NCI-H524 treated with DMSO at 0.1 percent for 48 hours (cell line): ENCODE measurements at regions not wholly inside any gene's neighbourhood (a gene's known extent, or its start where the extent isn't known, plus 50 kb on each side); places are given as distances from the start of the nearest gene placed in this dataset.

Experiments used
- DNase-seq: peaks from one replicate; lab custom pipeline; 2025; lab: John Stamatoyannopoulos, UW

GRCh38 chr10:129023082-129023481 lies 444.0 kb upstream of the MGMT start:
- DNase-seq = no peak

DNA sequence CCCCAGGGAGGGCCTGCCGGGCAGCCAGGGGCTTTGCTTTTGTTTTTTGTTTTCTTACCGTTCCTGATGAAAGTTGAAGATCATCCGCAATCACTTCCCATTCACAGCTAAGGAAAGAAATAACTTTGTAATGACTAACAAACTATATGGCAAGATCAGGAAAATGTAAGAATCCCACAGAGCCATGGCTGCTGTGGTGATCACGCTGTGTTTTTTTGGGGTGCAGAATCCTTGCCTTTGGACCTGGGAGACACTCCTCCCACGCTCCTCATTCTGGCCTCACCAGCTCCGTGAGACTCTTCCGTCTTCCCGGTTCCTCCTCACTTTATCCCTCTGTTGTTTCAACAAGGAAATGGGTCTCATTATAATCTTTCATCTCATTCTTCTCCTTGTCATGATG lies 443.0 kb upstream of the MGMT start:
- no peak for DNase-seq

DNA sequence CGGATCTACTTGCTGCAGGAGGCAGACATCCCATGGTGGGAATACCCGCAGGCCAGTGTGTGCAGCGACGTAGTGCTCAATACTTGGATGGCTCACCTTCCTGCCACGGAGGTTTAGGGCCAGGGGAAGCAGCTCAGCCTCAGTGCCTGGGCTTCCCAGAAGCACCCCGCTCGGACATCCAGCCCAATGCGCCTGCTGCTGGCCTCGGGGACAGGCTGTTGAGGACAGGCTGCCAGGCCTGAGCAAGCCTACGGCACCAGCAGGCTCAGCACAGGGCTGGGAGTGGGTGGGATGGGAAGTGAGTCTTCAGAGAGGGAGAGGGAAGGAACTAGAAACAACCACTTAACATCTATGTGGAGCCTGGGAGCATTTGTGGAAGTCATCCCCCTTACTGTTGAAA lies 441.3 kb upstream of the MGMT start:
- no peak for DNase-seq

GRCh38 chr10:129027906-129028305 lies 439.1 kb upstream of the MGMT start:
- DNase-seq = no peak

GRCh38 chr10:129028451-129028850 lies 438.6 kb upstream of the MGMT start:
- no peak for DNase-seq

GRCh38 chr10:129029051-129029450 lies 438.0 kb upstream of the MGMT start:
- no peak for DNase-seq

GRCh38 chr10:129029851-129030602 lies 437.0 kb upstream of the MGMT start:
- no peak for DNase-seq

GRCh38 chr10:129030603-129030895 lies 436.5 kb upstream of the MGMT start:
- no peak for DNase-seq

GRCh38 chr10:129030996-129031843 lies 435.8 kb upstream of the MGMT start:
- DNase-seq = no peak

GRCh38 chr10:129031844-129032150 lies 435.2 kb upstream of the MGMT start:
- no peak for DNase-seq

GRCh38 chr10:129032372-129033313 lies 434.4 kb upstream of the MGMT start:
- no peak for DNase-seq

- no peak for DNase-seq
These were observed 433.7 kb upstream of the MGMT start for GRCh38 chr10:129033340-129033739.

- DNase-seq = peak; percentile 50
These were observed 433.2 kb upstream of the MGMT start for GRCh38 chr10:129033790-129034272.

- DNase-seq = no peak
These were observed 431.8 kb upstream of the MGMT start for GRCh38 chr10:129035052-129035827.

GRCh38 chr10:129038522-129038921 lies 428.5 kb upstream of the MGMT start:
- DNase-seq = no peak

GRCh38 chr10:129039406-129040370 lies 427.4 kb upstream of the MGMT start:
- DNase-seq = no peak

DNA sequence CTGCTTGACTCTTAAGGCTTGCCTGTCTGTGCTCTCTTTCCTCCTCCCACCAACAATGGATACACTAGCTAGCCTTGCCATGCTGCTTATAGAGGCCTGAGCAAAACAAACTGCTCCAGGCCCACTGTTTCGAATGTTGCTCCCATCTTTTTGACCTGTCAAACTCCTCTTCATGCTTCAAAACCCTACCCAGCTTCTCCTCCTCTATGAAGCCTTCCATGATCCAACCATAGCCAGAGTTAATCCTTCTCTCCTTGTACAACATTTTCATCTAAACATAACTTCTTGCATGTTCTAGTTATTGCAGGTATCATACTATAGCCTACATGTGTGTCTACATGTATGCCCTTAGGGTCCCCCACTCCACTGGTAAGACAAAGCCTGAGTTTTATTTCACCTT lies 426.7 kb upstream of the MGMT start:
- DNase-seq = no peak

DNA sequence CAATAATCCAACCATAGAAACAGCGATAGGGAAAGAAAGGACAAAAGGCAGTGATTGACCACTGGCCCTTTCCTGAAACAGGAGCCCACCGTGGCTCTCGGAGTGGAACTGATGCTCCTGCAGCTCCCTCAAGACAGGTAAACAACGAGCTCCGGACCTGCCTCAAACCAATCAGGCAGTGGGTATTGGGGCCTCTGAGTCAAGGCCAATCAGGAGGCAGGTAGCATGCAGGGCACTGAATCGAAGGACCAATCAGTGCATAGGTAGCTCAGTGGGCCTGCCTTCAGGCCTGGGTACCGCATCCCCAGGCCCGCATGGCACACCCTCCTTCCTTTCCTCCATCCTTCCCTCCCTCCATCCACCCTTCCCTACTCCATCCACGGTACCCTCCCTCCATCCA lies 425.1 kb upstream of the MGMT start:
- DNase-seq = no peak

- DNase-seq = no peak
These were observed 424.1 kb upstream of the MGMT start for GRCh38 chr10:129042776-129043595.

DNA sequence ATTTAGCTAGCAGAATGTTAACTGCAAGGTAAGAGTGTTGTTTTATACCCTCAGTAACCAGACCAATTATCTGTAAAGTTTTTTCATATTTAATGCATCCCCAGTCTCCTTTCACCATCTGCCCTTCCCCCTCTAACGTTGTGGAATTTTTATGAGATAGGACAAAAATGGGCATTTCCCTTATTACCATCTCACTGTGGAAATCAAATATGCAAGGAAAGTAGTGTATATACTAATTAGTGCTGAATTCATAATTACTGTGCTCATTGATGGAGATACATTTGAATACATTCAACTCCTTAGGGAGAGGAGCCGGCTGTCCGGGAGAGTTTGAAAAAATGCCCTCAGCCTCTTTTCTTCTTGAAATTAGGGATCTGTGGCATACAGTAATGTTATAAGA lies 423.4 kb upstream of the MGMT start:
- no peak for DNase-seq
